BJ (cell line): ENCODE measurements at regions not wholly inside any gene's neighbourhood (a gene's known extent, or its start where the extent isn't known, plus 50 kb on each side); places are given as distances from the start of the nearest gene placed in this dataset.

ENCODE experiments used
- CTCF ChIA-PET: fragments of 350-600 bp; formaldehyde crosslinking; extraction: SDS; loops from one replicate; lab custom pipeline; 2021; ENCODE audit warnings: antibody characterized with exemption, inconsistent platforms; lab: Yijun Ruan, JAX
- POLR2A ChIA-PET: fragments of 300-600 bp; sonication (Branson Sonifier 250); formaldehyde crosslinking; extraction: SDS; loops from one replicate; lab custom pipeline; 2021; ENCODE audit warnings: antibody characterized with exemption; lab: Charles Lee
- DNase-seq: peaks from one replicate; pipeline ENCODE4 v3.0.0-alpha.2; 2011; ENCODE audit warnings: low read depth
- H3K27me3 ChIP-seq: 2 replicates; pipeline ENCODE4 v1.6.0; 2011; ENCODE audit warnings: low read length; ENCODE audit not compliant: control insufficient read depth, insufficient read depth
- H3K36me3 ChIP-seq: 2 replicates; pipeline ENCODE4 v1.5.1; 2011; ENCODE audit warnings: low read length; ENCODE audit not compliant: control insufficient read depth, insufficient read depth
- H3K4me3 ChIP-seq: 2 replicates; pipeline ENCODE4 v1.5.1; 2011; ENCODE audit warnings: low read depth, mild to moderate bottlenecking, control low read depth, low read length
- CTCF ChIP-seq: IDR thresholded peaks from 2 replicates; pipeline ENCODE4 v1.5.1; 2011; ENCODE audit warnings: low read depth, mild to moderate bottlenecking, control low read depth, inconsistent platforms, low read length, moderate library complexity; ENCODE audit not compliant: insufficient read depth

GRCh38 chr1:47617381-47618221 lies 179.8 kb downstream of the FOXD2 start:
- ChIA-PET CTCF (interaction anchor here (0.6 kb wide), 1 partner anchor 116 kb away, joined by 3 read pairs; no protein-coding TSS in a partner anchor), POLR2A (no interaction called here)
- DNase-seq: no peak
- H3K27me3 ChIP-seq: no peaks in the 10 kb centered on the region
- H3K36me3 ChIP-seq: no peaks in the 10 kb centered on the region
- H3K4me3 ChIP-seq: no peak overlapping the region
- no peak for TF ChIP-seq CTCF

- POLR2A ChIA-PET: no interaction called here
- Histone ChIP-seq H3K4me3 (no peak overlapping the region), H3K36me3 (no peaks in the 10 kb centered on the region), H3K27me3 (no peaks in the 10 kb centered on the region)
- CTCF ChIA-PET: interaction anchor here (0.6 to 1.5 kb wide), 2 partner anchors 91 to 117 kb away, joined by 3 read pairs; no protein-coding TSS in a partner anchor
- DNase-seq: no peak
- no peak for TF ChIP-seq CTCF
These were observed 180.4 kb downstream of the FOXD2 start for GRCh38 chr1:47618222-47618720.

DNA sequence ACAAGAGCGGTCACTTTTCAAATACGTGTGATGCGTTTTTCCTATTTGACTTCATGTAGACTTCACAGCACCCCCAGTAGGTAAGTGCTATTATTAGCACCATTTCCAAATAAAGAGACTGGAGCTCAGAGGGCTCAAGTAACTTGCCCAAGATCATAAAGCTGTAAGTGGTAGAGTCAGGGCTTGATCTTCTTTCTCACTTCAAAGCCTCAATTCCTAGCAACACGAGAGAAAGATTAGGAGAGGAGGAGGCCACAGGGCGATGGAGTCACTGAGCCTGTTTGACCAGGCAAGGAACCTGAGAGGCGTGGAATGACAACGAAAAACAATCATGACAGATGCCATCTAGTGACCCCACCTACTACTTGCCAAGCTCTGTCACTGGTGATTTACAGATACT lies 181.0 kb downstream of the FOXD2 start:
- H3K4me3 ChIP-seq: no peak overlapping the region
- no peaks in the 10 kb centered on the region for H3K27me3 ChIP-seq
- no peak for DNase-seq
- TF ChIP-seq CTCF: no peak
- POLR2A ChIA-PET: no interaction called here
- CTCF ChIA-PET: interaction anchor here (1.5 kb wide), 1 partner anchor 90 kb away, joined by 3 read pairs; no protein-coding TSS in a partner anchor
- no peaks in the 10 kb centered on the region for H3K36me3 ChIP-seq

DNA sequence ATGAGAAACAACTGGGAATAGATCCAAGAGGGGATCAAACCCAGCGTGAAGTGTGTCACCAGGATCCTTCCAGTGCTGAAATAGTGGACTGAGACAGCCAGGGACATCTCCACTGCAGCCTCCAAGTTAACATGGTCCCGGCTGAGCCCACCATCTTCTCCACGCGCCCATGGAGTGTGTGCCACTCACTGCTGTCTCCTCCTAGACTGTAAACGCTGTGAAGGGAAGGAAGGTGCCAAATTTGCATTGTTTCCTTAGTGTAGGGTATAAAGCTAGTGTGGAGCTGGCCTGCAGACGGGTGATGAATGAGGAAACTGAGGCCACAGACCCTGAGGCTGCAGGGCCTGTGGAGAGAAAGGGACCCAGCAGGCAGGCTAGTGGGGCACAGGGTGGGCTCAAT lies 183.6 kb downstream of the FOXD2 start:
- no peak for TF ChIP-seq CTCF
- POLR2A ChIA-PET: no interaction called here
- no peak overlapping the region for H3K4me3 ChIP-seq

GRCh38 chr1:47621977-47622376 lies 184.1 kb downstream of the FOXD2 start:
- Histone ChIP-seq H3K27me3 (no peaks in the 10 kb centered on the region), H3K36me3 (no peaks in the 10 kb centered on the region), H3K4me3 (no peak overlapping the region)
- no peak for DNase-seq
- ChIA-PET CTCF (no interaction called here), POLR2A (no interaction called here)
- no peak for TF ChIP-seq CTCF

More for the DNA sequence above, 183.6 kb downstream of the FOXD2 start:
- CTCF ChIA-PET: no interaction called here
- Histone ChIP-seq H3K36me3 (no peaks in the 10 kb centered on the region), H3K27me3 (no peaks in the 10 kb centered on the region)
- no peak for DNase-seq
